Thoracic aorta (tissue), 2 donors: ENCODE measurements at regions not wholly inside any gene's neighbourhood (a gene's known extent, or its start where the extent isn't known, plus 50 kb on each side); places are given as distances from the start of the nearest gene placed in this dataset.

Experiments
- ATAC-seq: fragments of 150-250 bp; one replicate; pipeline ENCODE4 v1.8.0; 2017; ENCODE audit warnings: low read depth; ENCODE audit not compliant: insufficient number of reproducible peaks, low FRiP score
- DNase-seq: peaks from one replicate; pipeline ENCODE4 v3.0.0-alpha.2; 2020; ENCODE audit warnings: low spot score
- H3K27ac ChIP-seq, 2 donors: fragments of 200-600 bp; sonication (generic); 1 replicate in 1 of 2; 2 replicates in 1 of 2; pipeline ENCODE4 v1.5.1; 2016; ENCODE audit warnings: mild to moderate bottlenecking in 2 of 2, moderate library complexity in 2 of 2
- H3K27me3 ChIP-seq: fragments of 200-600 bp; sonication (generic); replicated peaks from 2 replicates; pipeline ENCODE4 v1.6.0; 2016; ENCODE audit warnings: mild to moderate bottlenecking; ENCODE audit not compliant: insufficient read depth
- H3K36me3 ChIP-seq: fragments of 200-600 bp; sonication (generic); one replicate; pipeline ENCODE4 v1.5.1; 2016
- H3K4me1 ChIP-seq, 2 donors: fragments of 200-600 bp; sonication (generic); 1 replicate in 1 of 2; 2 replicates in 1 of 2; pipeline versions ENCODE4 v1.5.1 to v1.6.0; 2016; ENCODE audit warnings: low read depth in 2 of 2, mild to moderate bottlenecking in 1 of 2; ENCODE audit not compliant: control insufficient read depth in 1 of 2
- H3K4me3 ChIP-seq: fragments of 200-600 bp; sonication (generic); 2 replicates; pipeline ENCODE4 v1.5.1; 2016; ENCODE audit warnings: mild to moderate bottlenecking
- H3K9me3 ChIP-seq: fragments of 200-600 bp; sonication (generic); 2 replicates; pipeline ENCODE4 v1.5.1; 2016
- TF ChIP-seq, protein P1 (sequence below): fragments of 200-600 bp; sonication (generic); IDR thresholded peaks from one replicate; pipeline ENCODE4 v1.5.1; 2019; ENCODE audit warnings: antibody characterized with exemption

- Histone ChIP-seq H3K9me3 (no peaks in the 10 kb centered on the region), H3K27me3 (no peaks in the 10 kb centered on the region), H3K27ac (no peak overlapping the region), H3K4me3 (no peak overlapping the region), H3K4me1 (no peaks in the 10 kb centered on the region), H3K36me3 (no peaks in the 10 kb centered on the region)
- TF ChIP-seq, protein P1, sequence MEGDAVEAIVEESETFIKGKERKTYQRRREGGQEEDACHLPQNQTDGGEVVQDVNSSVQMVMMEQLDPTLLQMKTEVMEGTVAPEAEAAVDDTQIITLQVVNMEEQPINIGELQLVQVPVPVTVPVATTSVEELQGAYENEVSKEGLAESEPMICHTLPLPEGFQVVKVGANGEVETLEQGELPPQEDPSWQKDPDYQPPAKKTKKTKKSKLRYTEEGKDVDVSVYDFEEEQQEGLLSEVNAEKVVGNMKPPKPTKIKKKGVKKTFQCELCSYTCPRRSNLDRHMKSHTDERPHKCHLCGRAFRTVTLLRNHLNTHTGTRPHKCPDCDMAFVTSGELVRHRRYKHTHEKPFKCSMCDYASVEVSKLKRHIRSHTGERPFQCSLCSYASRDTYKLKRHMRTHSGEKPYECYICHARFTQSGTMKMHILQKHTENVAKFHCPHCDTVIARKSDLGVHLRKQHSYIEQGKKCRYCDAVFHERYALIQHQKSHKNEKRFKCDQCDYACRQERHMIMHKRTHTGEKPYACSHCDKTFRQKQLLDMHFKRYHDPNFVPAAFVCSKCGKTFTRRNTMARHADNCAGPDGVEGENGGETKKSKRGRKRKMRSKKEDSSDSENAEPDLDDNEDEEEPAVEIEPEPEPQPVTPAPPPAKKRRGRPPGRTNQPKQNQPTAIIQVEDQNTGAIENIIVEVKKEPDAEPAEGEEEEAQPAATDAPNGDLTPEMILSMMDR, result no peak
- DNase-seq (no peak), ATAC-seq (no peak)
These were observed 111.7 kb upstream of the SMAD3 start for GRCh38 chr15:66953523-66954229.

GRCh38 chr15:66954601-66955000, 110.8 kb upstream of the SMAD3 start:
- Histone ChIP-seq H3K4me3 (no peak overlapping the region), H3K36me3 (no peaks in the 10 kb centered on the region), H3K27me3 (no peaks in the 10 kb centered on the region), H3K4me1 (no peaks in the 10 kb centered on the region), H3K27ac (no peak overlapping the region), H3K9me3 (no peaks in the 10 kb centered on the region)
- DNase-seq, result no peak
- no peak for ATAC-seq
- TF ChIP-seq, protein P1, result no peak

DNA sequence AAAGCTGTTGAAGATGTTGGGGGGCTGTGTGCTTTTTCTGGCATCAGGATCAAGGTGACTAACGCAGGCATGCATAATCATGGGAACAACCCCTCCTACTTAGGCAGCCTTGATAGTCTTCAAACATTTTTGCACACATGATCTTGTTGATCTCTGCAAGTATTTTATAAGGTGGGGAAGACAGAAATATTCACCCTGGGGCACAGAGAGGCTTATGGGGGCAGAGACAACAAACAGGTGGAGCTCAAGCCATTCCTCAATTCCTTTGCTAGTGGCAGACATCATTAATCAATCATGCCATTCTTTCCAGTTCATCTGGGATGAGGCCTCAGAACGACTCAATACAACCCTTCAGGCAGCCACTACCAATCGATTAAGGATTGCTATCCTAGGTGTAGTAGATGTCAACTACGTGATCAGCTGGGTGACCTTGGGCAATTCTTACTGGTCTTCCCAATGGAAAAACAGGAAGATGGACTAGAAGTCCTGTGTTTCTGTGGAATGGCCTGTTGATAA, 110.3 kb upstream of the SMAD3 start:
- Histone ChIP-seq H3K27ac (no peak overlapping the region), H3K4me3 (no peak overlapping the region), H3K36me3 (no peaks in the 10 kb centered on the region), H3K27me3 (no peaks in the 10 kb centered on the region), H3K4me1 (no peaks in the 10 kb centered on the region), H3K9me3 (no peaks in the 10 kb centered on the region)
- no peak for DNase-seq
- ATAC-seq, result no peak
- TF ChIP-seq, protein P1, result no peak

GRCh38 chr15:66955871-66956585, 109.4 kb upstream of the SMAD3 start:
- DNase-seq, result no peak
- H3K4me1 ChIP-seq, result no peaks in the 10 kb centered on the region
- H3K36me3 ChIP-seq, result no peaks in the 10 kb centered on the region
- ATAC-seq, result no peak
- TF ChIP-seq, protein P1, result no peak
- no peaks in the 10 kb centered on the region for H3K9me3 ChIP-seq
- H3K4me3 ChIP-seq, result no peak overlapping the region
- H3K27ac ChIP-seq, result no peak overlapping the region
- H3K27me3 ChIP-seq, result no peaks in the 10 kb centered on the region

- Histone ChIP-seq H3K27ac (no peak overlapping the region), H3K4me3 (no peak overlapping the region), H3K27me3 (no peaks in the 10 kb centered on the region), H3K4me1 (no peaks in the 10 kb centered on the region), H3K9me3 (no peaks in the 10 kb centered on the region), H3K36me3 (no peaks in the 10 kb centered on the region)
- no peak for ATAC-seq
- TF ChIP-seq, protein P1, result no peak
- DNase-seq, result no peak
These were observed 108.6 kb upstream of the SMAD3 start for GRCh38 chr15:66956672-66957430.
